Right ventricle myocardium superior (tissue), 1 donor: ENCODE measurements at regions not wholly inside any gene's neighbourhood (a gene's known extent, or its start where the extent isn't known, plus 50 kb on each side); places are given as distances from the start of the nearest gene placed in this dataset.

Experiments used
- ATAC-seq: fragments of 200-7000 bp; cut with Tn5 transposase; one replicate; pipeline ENCODE4 v1.9.1; 2020; ENCODE audit warnings: mild to moderate bottlenecking; ENCODE audit not compliant: poor library complexity
- DNase-seq: peaks from one replicate; pipeline ENCODE4 v3.0.0-alpha.2; 2020
- intact Hi-C: fragments of 100-400 bp; cut with DNase I; formaldehyde crosslinking; loops from one replicate; pipeline ENCODE4 v1.11.2; 2022
- donor health status: DM: no; HTN: yes; CAD: no; lungs with severe emphysema.

DNA sequence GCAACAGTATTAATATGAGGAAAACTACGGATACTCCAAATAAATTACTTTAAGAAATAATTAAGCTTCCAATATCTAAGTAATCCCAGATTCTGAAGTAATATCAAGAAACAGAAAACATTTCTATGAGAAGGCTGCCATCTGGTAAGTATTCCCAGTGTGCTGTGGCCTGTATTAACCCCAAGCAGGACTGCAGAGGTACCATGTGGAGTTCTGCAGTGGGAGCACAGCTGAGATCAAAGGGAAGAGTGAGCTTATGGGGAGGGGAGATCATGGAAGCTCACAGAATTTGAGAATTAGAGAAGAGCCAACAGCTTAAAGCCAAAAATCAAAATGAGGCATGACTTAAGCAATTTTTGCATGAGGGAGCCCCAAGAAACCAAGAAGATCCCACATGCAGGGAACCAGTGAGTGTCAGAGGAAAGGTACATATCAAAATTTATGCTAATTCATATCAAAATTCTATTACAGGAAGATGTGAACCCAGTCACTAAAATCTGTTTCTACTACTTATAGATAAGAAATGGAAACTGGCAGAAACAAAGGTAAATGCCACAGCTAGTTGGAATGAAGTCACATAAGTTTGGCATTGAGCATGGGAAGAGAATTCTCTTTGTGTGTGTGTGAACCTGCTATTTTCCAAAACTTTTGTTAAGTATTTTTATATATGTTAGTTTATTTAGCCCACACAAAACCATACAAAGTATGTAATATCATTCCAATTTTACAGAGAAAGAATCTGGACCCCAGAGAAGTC, 62.6 kb upstream of the KITLG start:
- intact Hi-C loops, result no loop called here
- DNase-seq, result no peak
- ATAC-seq, result no peak

DNA sequence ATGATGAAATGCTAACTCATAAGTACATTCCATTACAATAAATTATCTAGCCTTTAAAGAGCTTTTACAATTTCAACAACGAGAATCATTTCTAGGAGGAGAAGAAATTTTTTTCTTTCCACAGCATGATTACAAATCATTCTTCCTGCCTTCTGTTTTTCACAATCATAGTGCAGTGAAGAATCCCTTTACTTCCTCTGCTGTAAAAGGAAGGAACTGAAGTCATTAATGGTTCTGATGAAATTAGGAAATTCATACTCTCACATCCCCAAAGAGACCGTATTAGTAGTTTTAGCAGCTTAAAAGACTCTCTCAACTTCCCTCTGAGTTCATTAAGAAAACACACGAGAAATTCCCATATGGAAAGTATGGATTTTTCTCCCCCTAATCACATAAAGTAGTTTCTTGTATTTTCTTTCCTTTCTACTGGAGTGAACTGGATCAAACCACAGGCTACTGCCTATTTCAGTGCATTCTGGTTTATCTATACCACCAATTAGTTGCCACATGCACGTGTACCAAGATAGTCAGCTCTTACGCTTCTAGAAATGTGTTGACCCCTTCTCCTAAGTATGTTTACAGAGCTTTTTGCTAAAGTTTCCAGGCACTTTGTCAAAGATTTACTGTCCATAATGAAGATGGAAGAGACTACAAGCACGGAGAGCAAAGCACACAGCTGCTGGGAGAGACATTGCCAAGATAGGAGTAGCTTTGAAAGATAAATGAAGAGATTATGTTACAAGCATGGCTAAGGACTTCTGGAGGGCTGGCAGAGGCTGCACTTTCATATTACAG, 58.9 kb upstream of the KITLG start:
- intact Hi-C loops, result no loop called here
- ATAC-seq, result peak; percentile 74
- no peak for DNase-seq

DNA sequence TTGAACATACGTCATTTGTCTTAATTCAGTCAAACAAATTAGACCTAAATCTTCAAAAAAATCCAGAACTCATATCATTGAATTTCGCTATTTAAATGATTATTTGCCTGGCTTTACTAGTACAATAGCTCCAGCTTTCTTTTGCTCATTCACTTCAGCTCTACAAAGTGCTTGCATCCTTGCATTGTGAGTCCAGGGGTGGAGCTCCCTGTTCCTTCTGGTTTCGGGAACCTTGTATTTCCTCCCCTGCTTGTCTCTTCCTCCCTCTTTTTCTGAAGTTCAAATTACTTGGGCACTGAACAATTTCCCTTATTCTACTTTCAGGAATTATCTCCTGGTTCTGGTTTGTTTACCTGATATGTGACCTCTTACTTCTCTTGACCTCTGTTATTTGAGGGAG, 58.1 kb upstream of the KITLG start:
- intact Hi-C loops, result no loop called here
- ATAC-seq (peak; percentile 60), DNase-seq (no peak)

DNA sequence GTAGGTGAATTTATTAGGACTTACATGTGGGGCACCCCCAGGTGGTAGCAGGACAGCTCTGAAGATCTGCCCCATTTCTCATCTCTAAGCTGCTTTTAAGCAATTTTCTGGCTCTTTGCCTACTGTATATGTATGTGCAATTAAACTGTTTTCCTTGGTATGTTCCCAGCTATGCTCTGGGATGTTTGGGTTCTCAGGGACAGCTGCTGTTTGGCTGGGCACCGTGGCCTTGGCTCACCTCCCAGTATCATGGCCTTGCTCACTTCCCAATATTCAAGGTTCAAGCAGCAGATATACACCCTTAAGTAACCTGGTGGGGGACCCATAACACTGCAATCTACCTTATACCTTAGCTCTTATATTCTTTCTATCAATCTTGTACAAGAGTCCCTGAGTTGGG, 53.7 kb upstream of the KITLG start:
- ATAC-seq (no peak), DNase-seq (no peak)
- intact Hi-C loops, result no loop called here

DNA sequence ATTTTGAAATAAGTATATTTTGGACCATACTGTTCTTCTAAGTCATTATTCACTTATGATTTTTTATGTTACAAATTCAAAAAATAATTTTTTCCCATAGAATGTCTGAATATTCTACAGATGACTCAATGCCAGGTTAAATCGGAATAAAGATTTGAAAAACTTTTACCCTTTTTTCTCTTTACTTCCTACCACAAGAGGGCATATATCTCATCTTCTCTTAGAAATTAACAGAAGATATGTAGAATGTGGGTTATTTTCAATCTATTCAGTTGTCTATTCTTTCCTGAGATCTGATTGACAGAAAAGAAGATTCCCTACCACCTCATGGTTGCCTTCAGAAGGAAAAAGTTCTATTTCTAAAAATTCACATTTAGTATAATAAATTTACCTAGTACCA, 53.0 kb upstream of the KITLG start:
- DNase-seq (no peak), ATAC-seq (no peak)
- intact Hi-C loops, result no loop called here

DNA sequence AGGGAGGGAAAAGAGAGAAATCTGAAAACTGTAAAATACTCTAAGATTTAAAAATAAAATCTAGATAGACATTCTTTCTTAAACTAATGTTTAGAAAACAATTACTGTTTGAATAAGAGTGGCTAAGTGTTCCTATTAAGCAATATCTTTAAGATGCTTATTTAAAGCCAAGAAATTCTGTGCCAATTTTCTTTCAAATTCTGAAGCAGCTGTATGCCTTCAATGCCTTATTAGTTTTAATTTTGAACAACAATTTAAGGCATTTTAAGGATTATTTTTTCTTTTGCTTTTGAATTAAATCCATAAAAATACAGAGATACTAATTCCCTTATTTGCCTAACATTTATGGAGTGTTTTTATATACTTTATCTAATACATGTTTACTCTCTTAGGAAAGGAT, 50.3 kb upstream of the KITLG start:
- DNase-seq (no peak), ATAC-seq (no peak)
- intact Hi-C loops, result no loop called here
